ENCODE measurements at regions not wholly inside any gene's neighbourhood (a gene's known extent, or its start where the extent isn't known, plus 50 kb on each side); places are given as distances from the start of the nearest gene placed in this dataset.

- no peak for TF ChIP-seq ZSCAN18 (CRISPR knock-in tag; IDR thresholded peaks at IDR 0.05)
- TF ChIP-seq NR1H2 (CRISPR knock-in tag; IDR thresholded peaks at IDR 0.05): no peak
- TF ChIP-seq USF2 (CRISPR knock-in tag; IDR thresholded peaks at IDR 0.05): no peak
- no peak for TF ChIP-seq ZNF232 (CRISPR knock-in tag; IDR thresholded peaks at IDR 0.05)
These were observed 1191.4 kb upstream of the PHF14 start (continued) for GRCh38 chr7:9782275-9782674.

- no peak for DNase-seq (ENCODE audit: low spot score)
- ChIA-PET CTCF (no interaction called here), POLR2A (no interaction called here)
- Mint-ChIP-seq H3K27me3 (ENCODE audit: low read depth) (no peaks in the 10 kb centered on the region), H3K27ac (no peak overlapping the region), H3K4me3 (no peak overlapping the region), H3K4me1 (no peaks in the 10 kb centered on the region), H3K36me3 (no peaks in the 10 kb centered on the region), H3K9me3 (no peaks in the 10 kb centered on the region)
- ATAC-seq: no peak
- TF ChIP-seq HMGXB4 (CRISPR knock-in tag; IDR thresholded peaks at IDR 0.05): no peak
- no peak for TF ChIP-seq ZMAT4 (CRISPR knock-in tag; IDR thresholded peaks at IDR 0.05)
- no peak for TF ChIP-seq E2F1 (CRISPR knock-in tag; IDR thresholded peaks at IDR 0.05)
- TF ChIP-seq ZNF425 (CRISPR knock-in tag; conservative IDR thresholded peaks at IDR 0.05): no peak
- TF ChIP-seq ATF6 (CRISPR knock-in tag; IDR thresholded peaks at IDR 0.05): no peak
- TF ChIP-seq USF2 (CRISPR knock-in tag; IDR thresholded peaks at IDR 0.05): no peak
- TF ChIP-seq IRF2 (CRISPR knock-in tag; IDR thresholded peaks at IDR 0.05; ENCODE audit: borderline replicate concordance, low read depth): no peak
- no peak for TF ChIP-seq ZNF512 (CRISPR knock-in tag; IDR thresholded peaks at IDR 0.05; ENCODE audit: borderline replicate concordance)
- TF ChIP-seq NFE2L1 (CRISPR knock-in tag; IDR thresholded peaks at IDR 0.05): no peak
- TF ChIP-seq MAX (CRISPR knock-in tag; IDR thresholded peaks at IDR 0.05): no peak
These were observed 1188.5 kb upstream of the PHF14 start for GRCh38 chr7:9785211-9785610.

All from WTC11 (cell line).